CD14-positive monocyte (primary cell): ENCODE measurements at regions not wholly inside any gene's neighbourhood (a gene's known extent, or its start where the extent isn't known, plus 50 kb on each side); places are given as distances from the start of the nearest gene placed in this dataset.

ENCODE experiments used
- DNase-seq, 3 donors: peaks; one replicate each; pipeline ENCODE4 v3.0.0-alpha.2; 2011 to 2022
- H2AFZ ChIP-seq: 2 replicates; pipeline ENCODE4 v1.6.0; 2012; ENCODE audit warnings: mild to moderate bottlenecking, low read depth, low read length, inconsistent platforms; ENCODE audit not compliant: insufficient read depth, poor library complexity, severe bottlenecking
- H3K27ac ChIP-seq, 2 donors: 1 replicate in 1 of 2; 2 replicates in 1 of 2; pipeline ENCODE4 v1.5.1; 2012 to 2013; ENCODE audit warnings: low read length in 2 of 2, control low read depth in 1 of 2, inconsistent platforms in 1 of 2, low read depth in 1 of 2, mild to moderate bottlenecking in 1 of 2
- H3K27me3 ChIP-seq, 2 donors: one replicate each; pipeline versions ENCODE4 v1.6.0 to v1.6.1; 2011 to 2013; ENCODE audit warnings: low read length in 2 of 2; ENCODE audit not compliant: control insufficient read depth in 2 of 2, insufficient read depth in 2 of 2
- H3K36me3 ChIP-seq, 2 donors: replicated peaks in 1 of 2; 1 replicate in 1 of 2; 2 replicates in 1 of 2; pipeline versions ENCODE4 v1.5.1 to v1.6.1; 2012 to 2013; ENCODE audit warnings: low read length in 2 of 2, control low read depth in 1 of 2, inconsistent platforms in 1 of 2, mild to moderate bottlenecking in 1 of 2; ENCODE audit not compliant: insufficient read depth in 2 of 2, control insufficient read depth in 1 of 2
- H3K4me1 ChIP-seq, 2 donors: 1 replicate in 1 of 2; 2 replicates in 1 of 2; pipeline versions ENCODE4 v1.5.1 to v1.6.1; 2012 to 2013; ENCODE audit warnings: low read length in 2 of 2, control low read depth in 1 of 2, inconsistent platforms in 1 of 2, mild to moderate bottlenecking in 1 of 2, moderate library complexity in 1 of 2; ENCODE audit not compliant: insufficient read depth in 2 of 2, control insufficient read depth in 1 of 2
- H3K4me2 ChIP-seq: replicated peaks from 2 replicates; pipeline ENCODE3; 2012; ENCODE audit warnings: low read length, moderate library complexity, mild to moderate bottlenecking; ENCODE audit not compliant: poor library complexity, severe bottlenecking; ENCODE audit errors: extremely low read depth
- H3K4me3 ChIP-seq, 3 experiments: fragments of 200-600 bp in 1 of 3; sonication (generic) in 1 of 3; replicated peaks in 1 of 3; 1 replicate in 2 of 3; 2 replicates in 1 of 3; pipeline ENCODE4 v1.5.1; 2011 to 2013; ENCODE audit warnings: low read length in 3 of 3, mild to moderate bottlenecking in 3 of 3, control low read depth in 2 of 3, low read depth in 2 of 3, inconsistent platforms in 1 of 3, moderate library complexity in 1 of 3
- H3K79me2 ChIP-seq: 2 replicates; pipeline ENCODE4 v1.6.0; 2012; ENCODE audit warnings: mild to moderate bottlenecking, control low read depth, inconsistent platforms, low read length, moderate library complexity; ENCODE audit not compliant: insufficient read depth
- H3K9ac ChIP-seq: 2 replicates; pipeline ENCODE4 v1.6.0; 2017; ENCODE audit warnings: low read length, mild to moderate bottlenecking; ENCODE audit not compliant: insufficient read depth, poor library complexity, severe bottlenecking
- H3K9me3 ChIP-seq, 2 donors: replicated peaks in 1 of 2; 1 replicate in 1 of 2; 2 replicates in 1 of 2; pipeline versions ENCODE4 v1.5.1 to v1.6.1; 2012 to 2013; ENCODE audit warnings: low read length in 2 of 2, control low read depth in 1 of 2; ENCODE audit not compliant: control insufficient read depth in 1 of 2, insufficient read depth in 1 of 2
- H4K20me1 ChIP-seq: 2 replicates; pipeline ENCODE4 v1.6.0; 2012; ENCODE audit warnings: mild to moderate bottlenecking, low read length, control low read depth, moderate library complexity; ENCODE audit not compliant: insufficient read depth
- H3K27ac Mint-ChIP-seq, 7 donors: one replicate each; pipeline ENCODE4 v1.8.0; 2020; ENCODE audit warnings: mild to moderate bottlenecking in 7 of 7, mixed read lengths in 7 of 7, moderate library complexity in 6 of 7, inconsistent platforms in 2 of 7
- H3K27me3 Mint-ChIP-seq, 3 donors: one replicate each; pipeline ENCODE4 v1.8.0; 2021 to 2022; ENCODE audit warnings: low read depth in 3 of 3, mild to moderate bottlenecking in 3 of 3, mixed read lengths in 3 of 3, moderate library complexity in 3 of 3, inconsistent platforms in 1 of 3
- H3K36me3 Mint-ChIP-seq, 2 donors: one replicate each; pipeline ENCODE4 v1.8.0; 2020; ENCODE audit warnings: mixed read lengths in 2 of 2, inconsistent platforms in 1 of 2, mild to moderate bottlenecking in 1 of 2
- H3K4me1 Mint-ChIP-seq: one replicate; pipeline ENCODE4 v1.8.0; 2020; ENCODE audit warnings: mild to moderate bottlenecking, mixed read lengths
- H3K4me3 Mint-ChIP-seq, 2 donors: one replicate each; pipeline ENCODE4 v1.8.0; 2020; ENCODE audit warnings: mild to moderate bottlenecking in 2 of 2, mixed read lengths in 2 of 2, moderate library complexity in 1 of 2
- H3K9me3 Mint-ChIP-seq, 7 donors: one replicate each; pipeline ENCODE4 v1.8.0; 2020 to 2022; ENCODE audit warnings: mixed read lengths in 7 of 7, mild to moderate bottlenecking in 6 of 7, moderate library complexity in 6 of 7, inconsistent platforms in 2 of 7
- WGBS: methylation state at CpG from one replicate; pipeline ENCODE4 v1.1.5; 2013; ENCODE audit warnings: missing lambda C conversion rate; ENCODE audit not compliant: insufficient coverage; 5-methylcytosine and 5-hydroxymethylcytosine counted together
- intact Hi-C, 2 donors: fragments of 100-400 bp; cut with micrococcal nuclease; formaldehyde crosslinking; loops; one replicate each; pipeline versions ENCODE4 v1.15.0 to v1.15.1; 2023
- TF ChIP-seq, protein P1 (sequence below): fragments of 200-600 bp; IDR thresholded peaks from one replicate; pipeline ENCODE4 v1.8.0; 2022; ENCODE audit warnings: antibody characterized with exemption, mild to moderate bottlenecking

GRCh38 chr15:31193291-31193690 lies 91.8 kb upstream of the TRPM1 start:
- Mint-ChIP-seq H3K4me3 (no peak overlapping the region), H3K9me3 (peaks cover 18 to 33% (median 27%) of the 10 kb centered on the region in 7 donors), H3K4me1 (peaks cover 16% of the 10 kb centered on the region), H3K36me3 (no peaks in the 10 kb centered on the region), H3K27me3 (peaks cover 2 to 7% (median 4%) of the 10 kb centered on the region in 3 donors), H3K27ac (no peak overlapping the region)
- H3K9ac ChIP-seq = no peak overlapping the region
- H2AFZ ChIP-seq = no peak overlapping the region
- no peaks in the 10 kb centered on the region for H4K20me1 ChIP-seq
- TF ChIP-seq, protein P1, sequence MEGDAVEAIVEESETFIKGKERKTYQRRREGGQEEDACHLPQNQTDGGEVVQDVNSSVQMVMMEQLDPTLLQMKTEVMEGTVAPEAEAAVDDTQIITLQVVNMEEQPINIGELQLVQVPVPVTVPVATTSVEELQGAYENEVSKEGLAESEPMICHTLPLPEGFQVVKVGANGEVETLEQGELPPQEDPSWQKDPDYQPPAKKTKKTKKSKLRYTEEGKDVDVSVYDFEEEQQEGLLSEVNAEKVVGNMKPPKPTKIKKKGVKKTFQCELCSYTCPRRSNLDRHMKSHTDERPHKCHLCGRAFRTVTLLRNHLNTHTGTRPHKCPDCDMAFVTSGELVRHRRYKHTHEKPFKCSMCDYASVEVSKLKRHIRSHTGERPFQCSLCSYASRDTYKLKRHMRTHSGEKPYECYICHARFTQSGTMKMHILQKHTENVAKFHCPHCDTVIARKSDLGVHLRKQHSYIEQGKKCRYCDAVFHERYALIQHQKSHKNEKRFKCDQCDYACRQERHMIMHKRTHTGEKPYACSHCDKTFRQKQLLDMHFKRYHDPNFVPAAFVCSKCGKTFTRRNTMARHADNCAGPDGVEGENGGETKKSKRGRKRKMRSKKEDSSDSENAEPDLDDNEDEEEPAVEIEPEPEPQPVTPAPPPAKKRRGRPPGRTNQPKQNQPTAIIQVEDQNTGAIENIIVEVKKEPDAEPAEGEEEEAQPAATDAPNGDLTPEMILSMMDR = no peak
- H3K27ac ChIP-seq = no peak overlapping the region
- peaks cover 9 to 18% of the 10 kb centered on the region in 2 donors for H3K4me1 ChIP-seq
- H3K9me3 ChIP-seq = peaks cover 15 to 18% of the 10 kb centered on the region in 2 donors
- H3K79me2 ChIP-seq = no peaks in the 10 kb centered on the region
- no peaks in the 10 kb centered on the region for H3K27me3 ChIP-seq
- no peak for DNase-seq
- 100% methylated on average over 5 of the region's 10 CpGs for WGBS
- H3K4me2 ChIP-seq = no peak overlapping the region
- H3K36me3 ChIP-seq = no peaks in the 10 kb centered on the region
- intact Hi-C loops = no loop called here
- H3K4me3 ChIP-seq = no peak overlapping the region

DNA sequence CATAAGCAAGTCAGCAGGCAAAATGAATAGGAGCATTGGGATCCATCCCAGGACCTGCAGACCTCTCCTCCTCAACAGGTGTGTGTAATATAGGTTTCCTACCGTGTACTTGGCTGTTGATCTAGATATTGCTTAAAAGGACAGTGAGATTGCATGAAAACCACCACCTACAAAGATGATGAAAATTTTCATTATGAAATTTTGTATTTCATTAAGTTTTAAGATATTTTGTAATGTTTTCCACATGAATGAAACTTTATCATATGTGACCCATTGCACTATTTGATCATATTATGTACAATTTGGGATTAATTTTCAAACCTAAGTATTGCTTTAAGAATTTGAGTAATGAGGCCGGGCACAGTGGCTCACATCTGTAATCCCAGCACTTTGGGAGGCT lies 94.3 kb upstream of the TRPM1 start:
- Histone ChIP-seq H3K79me2 (no peaks in the 10 kb centered on the region), H3K9me3 (peaks cover 0 to 5% of the 10 kb centered on the region in 2 donors), H3K9ac (no peak overlapping the region), H3K36me3 (no peaks in the 10 kb centered on the region), H3K27me3 (no peaks in the 10 kb centered on the region), H3K4me1 (peaks cover 17 to 39% of the 10 kb centered on the region in 2 donors), H4K20me1 (no peaks in the 10 kb centered on the region), H3K4me3 (no peak overlapping the region), H2AFZ (no peak overlapping the region), H3K4me2 (no peak overlapping the region), H3K27ac (no peak overlapping the region)
- peaks cover 4 to 11% (median 7%) of the 10 kb centered on the region in 7 donors for H3K9me3 Mint-ChIP-seq
- H3K27me3 Mint-ChIP-seq = peaks cover 4 to 7% (median 5%) of the 10 kb centered on the region in 3 donors
- H3K4me3 Mint-ChIP-seq = no peak overlapping the region
- no CpG with 5 or more reads among the region's 2 CpGs for WGBS
- DNase-seq = no peak
- H3K36me3 Mint-ChIP-seq = no peaks in the 10 kb centered on the region
- TF ChIP-seq, protein P1 = no peak
- no peak overlapping the region for H3K27ac Mint-ChIP-seq
- peaks cover 41% of the 10 kb centered on the region for H3K4me1 Mint-ChIP-seq
- intact Hi-C loops = loop anchor here in 1 of 2 donors (5.0 kb wide), 1 partner anchor 291 kb away; no protein-coding TSS in a partner anchor
